OCI-LY3 (cell line): ENCODE measurements at regions not wholly inside any gene's neighbourhood (a gene's known extent, or its start where the extent isn't known, plus 50 kb on each side); places are given as distances from the start of the nearest gene placed in this dataset.

ENCODE experiments used
- EZH2phosphoT487 ChIP-seq: fragments of 200-600 bp; shearing (Covaris generic); IDR thresholded peaks from 2 replicates; pipeline ENCODE4 v1.6.1; 2018; ENCODE audit warnings: antibody characterized with exemption, mixed run types, low read depth
- TF ChIP-seq, protein P1 (sequence below): fragments of 200-600, 300-600 bp; sonication (generic); IDR thresholded peaks from 2 replicates; pipeline ENCODE4 v1.5.1; 2014; ENCODE audit warnings: antibody characterized with exemption, low read length, low read depth

DNA sequence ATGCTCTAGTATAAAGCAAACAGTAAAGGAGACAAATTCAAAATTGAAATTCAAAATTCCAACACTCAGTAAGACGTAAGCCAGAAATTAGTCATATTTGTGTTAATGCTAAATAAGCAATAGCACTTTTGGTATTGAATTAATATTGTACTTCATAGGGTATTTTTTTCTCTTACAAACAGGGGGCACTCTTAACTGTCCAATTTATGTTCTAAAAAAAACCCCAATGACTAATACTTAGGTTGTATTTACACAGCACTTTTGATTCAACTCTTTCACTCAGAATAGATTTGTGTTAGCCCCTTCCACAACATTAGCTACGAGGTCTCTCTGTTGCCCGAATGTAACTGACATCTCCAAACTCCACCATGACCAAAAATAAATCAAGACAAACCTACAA is 284.9 kb upstream of the COBL start:
- TF ChIP-seq, protein P1, sequence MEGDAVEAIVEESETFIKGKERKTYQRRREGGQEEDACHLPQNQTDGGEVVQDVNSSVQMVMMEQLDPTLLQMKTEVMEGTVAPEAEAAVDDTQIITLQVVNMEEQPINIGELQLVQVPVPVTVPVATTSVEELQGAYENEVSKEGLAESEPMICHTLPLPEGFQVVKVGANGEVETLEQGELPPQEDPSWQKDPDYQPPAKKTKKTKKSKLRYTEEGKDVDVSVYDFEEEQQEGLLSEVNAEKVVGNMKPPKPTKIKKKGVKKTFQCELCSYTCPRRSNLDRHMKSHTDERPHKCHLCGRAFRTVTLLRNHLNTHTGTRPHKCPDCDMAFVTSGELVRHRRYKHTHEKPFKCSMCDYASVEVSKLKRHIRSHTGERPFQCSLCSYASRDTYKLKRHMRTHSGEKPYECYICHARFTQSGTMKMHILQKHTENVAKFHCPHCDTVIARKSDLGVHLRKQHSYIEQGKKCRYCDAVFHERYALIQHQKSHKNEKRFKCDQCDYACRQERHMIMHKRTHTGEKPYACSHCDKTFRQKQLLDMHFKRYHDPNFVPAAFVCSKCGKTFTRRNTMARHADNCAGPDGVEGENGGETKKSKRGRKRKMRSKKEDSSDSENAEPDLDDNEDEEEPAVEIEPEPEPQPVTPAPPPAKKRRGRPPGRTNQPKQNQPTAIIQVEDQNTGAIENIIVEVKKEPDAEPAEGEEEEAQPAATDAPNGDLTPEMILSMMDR = peak; percentile 34; the same call in 1 of the 2 replicates
- TF ChIP-seq EZH2phosphoT487 = no peak
